K562 (cell line): ENCODE measurements at regions not wholly inside any gene's neighbourhood (a gene's known extent, or its start where the extent isn't known, plus 50 kb on each side); places are given as distances from the start of the nearest gene placed in this dataset.

ENCODE experiments used
- CHD1 ChIP-seq: fragments of 200-600 bp; sonication (generic); IDR thresholded peaks from one replicate; pipeline ENCODE4 v1.6.1; 2012; ENCODE audit warnings: mild to moderate bottlenecking, moderate library complexity, low read length, inconsistent platforms
- FOS ChIP-seq: IDR thresholded peaks from 3 replicates; pipeline ENCODE4 v1.6.1; 2011; ENCODE audit not compliant: insufficient read length; ENCODE audit errors: extremely low read depth
- ZBTB1 ChIP-seq: sonication (generic); formaldehyde crosslinking; IDR thresholded peaks from 2 replicates; pipeline ENCODE4 v1.8.1; 2023; ENCODE audit warnings: missing genetic modification reagents, low read depth, mild to moderate bottlenecking, borderline replicate concordance
- TF ChIP-seq, protein P1 (sequence below), 3 experiments: IDR thresholded peaks in 2 of 3; conservative IDR thresholded peaks in 1 of 3; 2 replicates each; pipeline ENCODE4 v1.5.1; 2011 to 2012; ENCODE audit warnings: low read length in 3 of 3, mild to moderate bottlenecking in 3 of 3, control low read depth in 2 of 3, improper control_type of control experiment in 1 of 3, inconsistent platforms in 1 of 3, low read depth in 1 of 3, mixed read lengths in 1 of 3, moderate library complexity in 1 of 3; ENCODE audit not compliant: insufficient read depth in 2 of 3

DNA sequence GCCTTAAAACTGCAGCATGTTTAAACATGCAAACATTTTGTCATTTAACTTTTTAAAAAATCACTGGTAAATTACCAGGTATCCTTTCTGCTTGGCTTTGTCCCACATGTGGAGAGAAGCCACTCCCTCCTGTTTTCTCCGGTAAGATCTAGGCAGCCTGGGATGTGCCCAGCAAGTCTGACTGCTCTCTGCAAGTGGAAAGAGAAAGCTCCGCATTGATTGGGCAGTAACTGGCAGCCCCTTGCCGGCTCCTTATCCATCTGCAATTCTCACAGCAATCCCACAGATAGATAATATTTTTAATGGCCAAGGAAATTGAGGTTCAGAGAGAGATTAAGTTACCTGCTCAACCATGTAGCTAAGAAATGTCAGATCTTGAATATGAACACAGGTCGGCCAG lies 136.1 kb downstream of the TMEM200C start:
- TF ChIP-seq, protein P1, sequence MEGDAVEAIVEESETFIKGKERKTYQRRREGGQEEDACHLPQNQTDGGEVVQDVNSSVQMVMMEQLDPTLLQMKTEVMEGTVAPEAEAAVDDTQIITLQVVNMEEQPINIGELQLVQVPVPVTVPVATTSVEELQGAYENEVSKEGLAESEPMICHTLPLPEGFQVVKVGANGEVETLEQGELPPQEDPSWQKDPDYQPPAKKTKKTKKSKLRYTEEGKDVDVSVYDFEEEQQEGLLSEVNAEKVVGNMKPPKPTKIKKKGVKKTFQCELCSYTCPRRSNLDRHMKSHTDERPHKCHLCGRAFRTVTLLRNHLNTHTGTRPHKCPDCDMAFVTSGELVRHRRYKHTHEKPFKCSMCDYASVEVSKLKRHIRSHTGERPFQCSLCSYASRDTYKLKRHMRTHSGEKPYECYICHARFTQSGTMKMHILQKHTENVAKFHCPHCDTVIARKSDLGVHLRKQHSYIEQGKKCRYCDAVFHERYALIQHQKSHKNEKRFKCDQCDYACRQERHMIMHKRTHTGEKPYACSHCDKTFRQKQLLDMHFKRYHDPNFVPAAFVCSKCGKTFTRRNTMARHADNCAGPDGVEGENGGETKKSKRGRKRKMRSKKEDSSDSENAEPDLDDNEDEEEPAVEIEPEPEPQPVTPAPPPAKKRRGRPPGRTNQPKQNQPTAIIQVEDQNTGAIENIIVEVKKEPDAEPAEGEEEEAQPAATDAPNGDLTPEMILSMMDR (IDR thresholded peaks at IDR 0.05 in 2 of 3, conservative IDR thresholded peaks at IDR 0.05 in 1 of 3; ENCODE audit: insufficient read depth in 2 of 3, low read depth in 1 of 3, low read length in 3 of 3): no peak
- TF ChIP-seq FOS: no peak
- TF ChIP-seq CHD1: no peak
- TF ChIP-seq ZBTB1 (CRISPR knock-in tag): no peak
